ENCODE measurements at regions not wholly inside any gene's neighbourhood (a gene's known extent, or its start where the extent isn't known, plus 50 kb on each side); places are given as distances from the start of the nearest gene placed in this dataset.
"Not testable (repeated sequence)": the region's sequence is repeated elsewhere in the genome, so short reads cannot be mapped to it uniquely, and the experiment has no call there.

- no peaks in the 10 kb centered on the region for H3K36me3 Mint-ChIP-seq
- H3K4me3 Mint-ChIP-seq, result no peak overlapping the region
- H3K27ac Mint-ChIP-seq, result no peak overlapping the region
- DNase-seq (ENCODE audit: low spot score) (no peak), ATAC-seq (no peak)
- peaks cover 8% of the 10 kb centered on the region for H3K9me3 Mint-ChIP-seq
- H3K4me1 Mint-ChIP-seq (ENCODE audit: low read depth in 2 of 2), result no peaks in the 10 kb centered on the region
- H3K27me3 Mint-ChIP-seq, result no peaks in the 10 kb centered on the region
These were observed 751.0 kb downstream of the CD109 start for GRCh38 chr6:74447013-74447412.

DNA sequence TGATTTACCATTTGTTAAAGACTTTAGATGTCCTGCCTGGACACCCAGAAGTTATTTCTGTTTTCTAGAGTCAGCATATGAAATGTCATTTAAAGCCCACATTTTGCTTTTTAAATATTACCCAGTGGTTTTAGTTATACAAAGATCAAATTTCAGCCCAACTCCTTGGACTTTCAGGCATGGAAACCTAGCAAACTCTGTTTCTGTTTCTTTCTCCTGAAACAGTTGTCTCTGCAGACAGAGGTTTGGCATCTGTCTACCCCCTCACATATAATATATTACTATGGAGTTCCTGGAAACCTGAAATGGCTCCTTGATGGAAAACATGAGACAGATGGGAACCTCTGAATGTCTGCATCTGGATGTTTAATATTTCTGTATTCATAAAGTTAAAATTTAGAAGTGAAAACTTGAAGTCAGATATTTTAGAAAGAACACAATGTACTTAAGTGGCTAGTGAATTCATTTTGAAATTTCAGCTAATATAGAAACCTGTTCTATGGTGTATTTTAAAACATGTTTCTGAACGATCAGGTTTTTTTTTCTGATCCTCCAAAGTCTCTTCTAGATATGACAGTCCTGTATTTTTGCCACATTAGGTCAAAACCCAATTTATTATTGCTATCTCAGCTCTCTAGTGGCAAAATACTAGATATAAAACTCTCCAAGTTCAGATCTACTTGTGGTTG is 743.3 kb downstream of the CD109 start:
- no peaks in the 10 kb centered on the region for H3K36me3 Mint-ChIP-seq

GRCh38 chr6:74438395-74438794 is 742.4 kb downstream of the CD109 start:
- H3K27me3 Mint-ChIP-seq; H3K27ac Mint-ChIP-seq; H3K36me3 Mint-ChIP-seq; H3K4me1 Mint-ChIP-seq (ENCODE audit: low read depth in 2 of 2); DNase-seq (ENCODE audit: low spot score); H3K4me3 Mint-ChIP-seq; ATAC-seq: not testable (repeated sequence)
- peaks cover 16% of the 10 kb centered on the region for H3K9me3 Mint-ChIP-seq

More for the DNA sequence above, 743.3 kb downstream of the CD109 start:
- no peak overlapping the region for H3K27ac Mint-ChIP-seq
- H3K4me1 Mint-ChIP-seq (ENCODE audit: low read depth in 2 of 2), result no peaks in the 10 kb centered on the region
- ATAC-seq (no peak), DNase-seq (ENCODE audit: low spot score) (no peak)
- peaks cover 13% of the 10 kb centered on the region for H3K9me3 Mint-ChIP-seq
- H3K4me3 Mint-ChIP-seq, result no peak overlapping the region
- H3K27me3 Mint-ChIP-seq, result no peaks in the 10 kb centered on the region

GRCh38 chr6:74434171-74434570 is 738.2 kb downstream of the CD109 start:
- no peak for DNase-seq (ENCODE audit: low spot score)

GRCh38 chr6:74431873-74432580 is 736.0 kb downstream of the CD109 start:
- no peaks in the 10 kb centered on the region for H3K27me3 Mint-ChIP-seq
- no peaks in the 10 kb centered on the region for H3K36me3 Mint-ChIP-seq
- ATAC-seq (no peak), DNase-seq (ENCODE audit: low spot score) (no peak)
- H3K27ac Mint-ChIP-seq, result no peak overlapping the region
- no peaks in the 10 kb centered on the region for H3K4me1 Mint-ChIP-seq (ENCODE audit: low read depth in 2 of 2)
- H3K4me3 Mint-ChIP-seq, result no peak overlapping the region
- H3K9me3 Mint-ChIP-seq, result peaks cover 24% of the 10 kb centered on the region

More at GRCh38 chr6:74434171-74434570, 738.2 kb downstream of the CD109 start:
- no peak overlapping the region for H3K27ac Mint-ChIP-seq
- H3K4me1 Mint-ChIP-seq (ENCODE audit: low read depth in 2 of 2), result no peaks in the 10 kb centered on the region
- ATAC-seq, result no peak
- no peak overlapping the region for H3K4me3 Mint-ChIP-seq
- H3K27me3 Mint-ChIP-seq, result no peaks in the 10 kb centered on the region
- H3K36me3 Mint-ChIP-seq, result no peaks in the 10 kb centered on the region
- peaks cover 18% of the 10 kb centered on the region for H3K9me3 Mint-ChIP-seq

- no peak for ATAC-seq
- DNase-seq (ENCODE audit: low spot score), result no peak
- Mint-ChIP-seq H3K4me1 (ENCODE audit: low read depth in 2 of 2) (no peaks in the 10 kb centered on the region), H3K27ac (no peak overlapping the region), H3K4me3 (no peak overlapping the region), H3K27me3 (no peaks in the 10 kb centered on the region), H3K36me3 (no peaks in the 10 kb centered on the region), H3K9me3 (peaks cover 21% of the 10 kb centered on the region)
These were observed 724.2 kb downstream of the CD109 start for GRCh38 chr6:74420221-74420620.

DNA sequence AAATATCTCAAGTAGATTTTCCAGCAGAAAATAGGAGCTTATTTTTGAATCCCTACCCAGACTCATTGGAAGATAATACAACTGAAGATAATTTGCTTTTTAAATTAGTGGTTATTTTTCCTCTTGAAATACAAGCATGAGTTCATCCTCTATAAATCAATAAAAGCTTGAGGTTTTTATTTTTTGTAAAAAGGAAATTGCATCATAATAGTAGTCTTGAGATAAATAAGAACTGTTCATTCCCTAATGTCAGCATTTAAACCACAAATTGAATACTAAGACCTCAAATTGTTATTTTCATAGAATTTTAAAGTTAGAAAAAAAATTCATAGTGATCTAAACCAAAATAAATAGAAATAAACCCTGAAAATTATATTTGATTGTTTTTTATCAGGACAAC is 719.1 kb downstream of the CD109 start:
- Mint-ChIP-seq H3K4me1 (ENCODE audit: low read depth in 2 of 2) (no peaks in the 10 kb centered on the region), H3K36me3 (no peaks in the 10 kb centered on the region), H3K27ac (no peak overlapping the region), H3K4me3 (no peak overlapping the region), H3K9me3 (peaks cover 8% of the 10 kb centered on the region), H3K27me3 (no peaks in the 10 kb centered on the region)
- no peak for ATAC-seq
- no peak for DNase-seq (ENCODE audit: low spot score)

- Mint-ChIP-seq H3K4me1 (ENCODE audit: low read depth in 2 of 2) (no peaks in the 10 kb centered on the region), H3K4me3 (no peak overlapping the region), H3K36me3 (no peaks in the 10 kb centered on the region), H3K27ac (no peak overlapping the region), H3K9me3 (peaks cover 7% of the 10 kb centered on the region), H3K27me3 (no peaks in the 10 kb centered on the region)
- no peak for ATAC-seq
- no peak for DNase-seq (ENCODE audit: low spot score)
These were observed 714.6 kb downstream of the CD109 start for GRCh38 chr6:74410630-74411029.

DNA sequence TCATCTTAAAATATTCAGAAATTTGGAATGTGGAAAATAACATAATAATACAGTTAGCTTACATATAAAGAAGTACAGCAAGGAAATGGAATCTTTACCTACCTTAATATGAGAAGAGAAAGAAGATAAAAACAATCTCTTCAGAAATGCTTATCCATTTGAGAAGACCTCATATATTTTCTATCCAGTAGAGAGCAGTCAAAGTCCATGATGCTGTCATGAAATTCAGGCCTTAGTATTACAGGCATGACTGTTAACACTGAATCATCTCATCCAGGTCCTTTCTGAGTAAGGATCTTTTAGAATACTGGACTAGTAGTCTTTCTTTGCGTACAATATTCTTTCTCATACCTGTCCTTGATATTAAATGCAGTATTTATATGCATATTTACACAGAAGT is 713.4 kb downstream of the CD109 start:
- H3K9me3 Mint-ChIP-seq, result peaks cover 7% of the 10 kb centered on the region

DNA sequence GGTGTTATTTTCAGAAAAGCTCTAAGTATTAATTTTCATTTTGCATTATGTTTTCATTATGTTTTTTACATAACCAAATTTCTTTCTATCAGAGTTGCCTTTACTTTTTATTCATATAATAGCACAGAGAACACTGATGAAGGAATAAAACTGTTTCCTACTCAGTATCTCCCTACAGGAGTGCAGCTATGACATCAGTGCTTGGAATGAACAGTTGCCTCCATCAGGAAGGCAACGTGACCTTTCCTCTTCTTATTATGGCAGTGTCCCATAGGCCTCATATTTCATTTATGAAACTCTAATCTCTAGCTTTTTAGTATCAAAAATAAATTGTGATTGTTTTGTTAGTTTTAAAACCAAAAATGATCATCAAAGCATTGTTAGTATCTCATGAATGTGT is 712.8 kb downstream of the CD109 start:
- DNase-seq (ENCODE audit: low spot score) (no peak), ATAC-seq (no peak)

More for the DNA sequence above, 713.4 kb downstream of the CD109 start:
- Mint-ChIP-seq H3K4me1 (ENCODE audit: low read depth in 2 of 2) (no peaks in the 10 kb centered on the region), H3K36me3 (no peaks in the 10 kb centered on the region), H3K27ac (no peak overlapping the region), H3K4me3 (no peak overlapping the region), H3K27me3 (no peaks in the 10 kb centered on the region)
- ATAC-seq (no peak), DNase-seq (ENCODE audit: low spot score) (no peak)

DNA sequence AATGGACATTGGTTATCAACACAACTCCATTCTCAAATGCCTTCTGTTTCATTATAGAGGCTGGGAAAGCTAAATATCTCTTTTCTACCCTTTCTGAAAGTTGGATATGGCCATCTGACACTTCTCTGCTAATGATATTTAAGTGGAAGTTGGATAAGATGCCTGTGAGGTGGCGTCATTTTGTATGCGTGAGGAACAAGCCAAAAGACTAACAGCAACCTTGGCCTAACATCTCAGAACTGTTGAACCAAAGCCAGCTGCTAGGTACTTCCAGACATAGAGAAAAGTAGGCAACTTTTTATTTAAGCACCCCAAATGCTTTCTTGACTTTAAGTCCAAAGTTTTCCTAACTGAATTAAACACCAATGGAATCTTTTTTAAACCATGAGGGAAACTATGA is 708.4 kb downstream of the CD109 start:
- no peaks in the 10 kb centered on the region for H3K4me1 Mint-ChIP-seq (ENCODE audit: low read depth in 2 of 2)
- peaks cover 9% of the 10 kb centered on the region for H3K36me3 Mint-ChIP-seq
- H3K9me3 Mint-ChIP-seq, result peaks cover 17% of the 10 kb centered on the region
- DNase-seq (ENCODE audit: low spot score) (no peak), ATAC-seq (no peak)
- no peaks in the 10 kb centered on the region for H3K27me3 Mint-ChIP-seq
- no peak overlapping the region for H3K27ac Mint-ChIP-seq
- H3K4me3 Mint-ChIP-seq, result no peak overlapping the region

More for the DNA sequence above, 712.8 kb downstream of the CD109 start:
- no peak overlapping the region for H3K27ac Mint-ChIP-seq
- H3K36me3 Mint-ChIP-seq, result no peaks in the 10 kb centered on the region
- H3K27me3 Mint-ChIP-seq, result no peaks in the 10 kb centered on the region
- H3K4me3 Mint-ChIP-seq, result no peak overlapping the region
- no peaks in the 10 kb centered on the region for H3K4me1 Mint-ChIP-seq (ENCODE audit: low read depth in 2 of 2)
- H3K9me3 Mint-ChIP-seq, result peaks cover 7% of the 10 kb centered on the region

GRCh38 chr6:74402781-74403180 is 706.8 kb downstream of the CD109 start:
- H3K4me3 Mint-ChIP-seq, result no peak overlapping the region
- no peaks in the 10 kb centered on the region for H3K4me1 Mint-ChIP-seq (ENCODE audit: low read depth in 2 of 2)
- peaks cover 19% of the 10 kb centered on the region for H3K9me3 Mint-ChIP-seq
- DNase-seq (ENCODE audit: low spot score), result no peak
- H3K36me3 Mint-ChIP-seq, result peaks cover 11% of the 10 kb centered on the region
- no peak overlapping the region for H3K27ac Mint-ChIP-seq
- ATAC-seq, result no peak
- H3K27me3 Mint-ChIP-seq, result no peaks in the 10 kb centered on the region

- DNase-seq (ENCODE audit: low spot score); ATAC-seq; H3K4me1 Mint-ChIP-seq (ENCODE audit: low read depth in 2 of 2); H3K4me3 Mint-ChIP-seq; H3K27ac Mint-ChIP-seq; H3K36me3 Mint-ChIP-seq; H3K27me3 Mint-ChIP-seq: not testable (repeated sequence)
- H3K9me3 Mint-ChIP-seq, result peaks cover 11% of the 10 kb centered on the region
These were observed 682.4 kb downstream of the CD109 start for GRCh38 chr6:74378437-74378836.

- peaks cover 3% of the 10 kb centered on the region for H3K9me3 Mint-ChIP-seq
These were observed 673.6 kb downstream of the CD109 start for GRCh38 chr6:74369556-74369993.

More at GRCh38 chr6:74369556-74369993, 673.6 kb downstream of the CD109 start:
- ATAC-seq (no peak), DNase-seq (ENCODE audit: low spot score) (no peak)
- Mint-ChIP-seq H3K27ac (no peak overlapping the region), H3K4me1 (ENCODE audit: low read depth in 2 of 2) (no peaks in the 10 kb centered on the region), H3K27me3 (no peaks in the 10 kb centered on the region), H3K36me3 (no peaks in the 10 kb centered on the region), H3K4me3 (no peak overlapping the region)

All from natural killer cell treated with Interleukin-12 subunit alpha and Interleukin-12 subunit beta and Interleukin-15 and Interleukin-18, amount 100 ng/mL, for 72 hours (primary cell).